ENCODE measurements at regions not wholly inside any gene's neighbourhood (a gene's known extent, or its start where the extent isn't known, plus 50 kb on each side); places are given as distances from the start of the nearest gene placed in this dataset.

DNA sequence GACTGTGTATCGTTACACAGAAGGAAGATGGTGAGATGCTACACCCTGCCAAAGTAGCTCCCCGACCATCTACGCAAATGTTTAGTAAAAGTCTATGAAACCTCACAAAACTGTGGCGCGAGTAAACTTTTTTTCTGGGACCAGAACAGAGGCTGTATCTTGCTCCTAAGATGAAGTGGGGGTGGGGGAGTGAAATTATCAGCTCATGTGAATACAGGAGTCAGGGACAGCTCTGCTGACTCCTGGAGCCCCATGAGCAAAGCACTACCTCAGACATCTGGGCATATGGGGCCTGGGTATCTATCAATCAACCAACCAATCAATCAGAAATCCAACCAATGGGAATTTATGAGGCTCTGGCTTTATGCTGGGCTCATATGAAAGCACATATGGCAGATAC is 138.6 kb upstream of the RANBP3L start:
- no peaks in the 10 kb centered on the region for H3K36me3 Mint-ChIP-seq (ENCODE audit: low read depth)
- no peaks in the 10 kb centered on the region for H3K27me3 Mint-ChIP-seq (ENCODE audit: low read depth)
- peaks cover 2% of the 10 kb centered on the region for H3K9me3 Mint-ChIP-seq
- no peak for DNase-seq (ENCODE audit: low read depth, low spot score)
- no peak overlapping the region for H3K27ac Mint-ChIP-seq (ENCODE audit: unreplicated experiment)
- TF ChIP-seq, protein P1, sequence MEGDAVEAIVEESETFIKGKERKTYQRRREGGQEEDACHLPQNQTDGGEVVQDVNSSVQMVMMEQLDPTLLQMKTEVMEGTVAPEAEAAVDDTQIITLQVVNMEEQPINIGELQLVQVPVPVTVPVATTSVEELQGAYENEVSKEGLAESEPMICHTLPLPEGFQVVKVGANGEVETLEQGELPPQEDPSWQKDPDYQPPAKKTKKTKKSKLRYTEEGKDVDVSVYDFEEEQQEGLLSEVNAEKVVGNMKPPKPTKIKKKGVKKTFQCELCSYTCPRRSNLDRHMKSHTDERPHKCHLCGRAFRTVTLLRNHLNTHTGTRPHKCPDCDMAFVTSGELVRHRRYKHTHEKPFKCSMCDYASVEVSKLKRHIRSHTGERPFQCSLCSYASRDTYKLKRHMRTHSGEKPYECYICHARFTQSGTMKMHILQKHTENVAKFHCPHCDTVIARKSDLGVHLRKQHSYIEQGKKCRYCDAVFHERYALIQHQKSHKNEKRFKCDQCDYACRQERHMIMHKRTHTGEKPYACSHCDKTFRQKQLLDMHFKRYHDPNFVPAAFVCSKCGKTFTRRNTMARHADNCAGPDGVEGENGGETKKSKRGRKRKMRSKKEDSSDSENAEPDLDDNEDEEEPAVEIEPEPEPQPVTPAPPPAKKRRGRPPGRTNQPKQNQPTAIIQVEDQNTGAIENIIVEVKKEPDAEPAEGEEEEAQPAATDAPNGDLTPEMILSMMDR (conservative IDR thresholded peaks at IDR 0.05): no peak
- peaks cover 51% of the 10 kb centered on the region for H3K4me1 Mint-ChIP-seq
- H3K4me3 Mint-ChIP-seq: no peak overlapping the region

DNA sequence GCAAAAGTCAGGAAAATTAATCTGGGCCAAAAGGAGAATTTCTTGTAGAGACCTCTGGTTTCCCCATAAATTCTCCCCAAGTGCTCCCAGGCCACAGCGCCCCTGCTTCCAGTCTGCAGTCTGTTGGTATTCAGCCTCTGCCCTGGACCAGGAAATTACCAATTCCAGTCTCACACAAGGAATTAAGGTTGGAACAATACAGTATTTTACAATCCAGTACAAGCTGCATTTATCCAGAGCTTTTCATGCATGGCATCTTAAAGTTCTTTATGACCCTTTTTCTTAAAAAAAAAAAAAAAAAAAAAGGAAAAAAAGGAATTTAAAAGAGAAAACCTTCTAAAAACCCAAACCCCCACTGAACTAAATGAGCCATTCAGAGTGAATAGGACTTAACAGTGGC is 139.6 kb upstream of the RANBP3L start:
- H3K4me1 Mint-ChIP-seq: peaks cover 51% of the 10 kb centered on the region
- DNase-seq (ENCODE audit: low read depth, low spot score): no peak
- H3K36me3 Mint-ChIP-seq (ENCODE audit: low read depth): no peaks in the 10 kb centered on the region
- TF ChIP-seq, protein P1 (conservative IDR thresholded peaks at IDR 0.05): no peak
- no peak overlapping the region for H3K4me3 Mint-ChIP-seq
- peaks cover 6% of the 10 kb centered on the region for H3K9me3 Mint-ChIP-seq
- no peaks in the 10 kb centered on the region for H3K27me3 Mint-ChIP-seq (ENCODE audit: low read depth)
- H3K27ac Mint-ChIP-seq (ENCODE audit: unreplicated experiment): no peak overlapping the region

DNA sequence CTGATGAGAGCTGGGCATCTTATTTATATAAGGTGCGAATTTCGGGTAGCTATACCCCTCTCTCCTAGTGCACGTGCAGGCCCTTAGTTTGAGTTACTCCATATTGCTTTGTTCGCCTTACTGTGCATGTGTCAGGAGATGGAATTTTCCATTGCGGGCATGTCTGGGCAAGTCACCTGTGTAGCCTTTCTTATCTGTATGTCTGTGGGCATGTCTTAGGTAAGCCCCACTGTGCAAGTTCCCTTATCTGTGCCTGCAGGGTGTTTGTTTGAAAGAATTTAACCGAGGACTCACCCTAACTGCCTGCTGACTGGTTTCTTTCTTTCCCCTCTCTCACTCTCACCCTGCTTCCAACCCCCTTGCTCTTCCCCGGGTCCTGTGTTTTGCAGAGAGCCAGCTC is 140.7 kb upstream of the RANBP3L start:
- Mint-ChIP-seq H3K4me1 (peaks cover 48% of the 10 kb centered on the region), H3K9me3 (peaks cover 7% of the 10 kb centered on the region), H3K27ac (ENCODE audit: unreplicated experiment) (peak overlapping the region; percentile 37), H3K36me3 (ENCODE audit: low read depth) (no peaks in the 10 kb centered on the region), H3K27me3 (ENCODE audit: low read depth) (no peaks in the 10 kb centered on the region), H3K4me3 (no peak overlapping the region)
- DNase-seq (ENCODE audit: low read depth, low spot score): no peak
- TF ChIP-seq, protein P1 (conservative IDR thresholded peaks at IDR 0.05): no peak

GRCh38 chr5:36442796-36443195 is 141.1 kb upstream of the RANBP3L start:
- Mint-ChIP-seq H3K27me3 (ENCODE audit: low read depth) (no peaks in the 10 kb centered on the region), H3K36me3 (ENCODE audit: low read depth) (no peaks in the 10 kb centered on the region), H3K9me3 (peaks cover 7% of the 10 kb centered on the region), H3K4me1 (peaks cover 48% of the 10 kb centered on the region), H3K27ac (ENCODE audit: unreplicated experiment) (peak overlapping the region; percentile 37), H3K4me3 (no peak overlapping the region)
- TF ChIP-seq, protein P1 (conservative IDR thresholded peaks at IDR 0.05): no peak
- DNase-seq (ENCODE audit: low read depth, low spot score): no peak

GRCh38 chr5:36443941-36444340 is 142.2 kb upstream of the RANBP3L start:
- H3K27me3 Mint-ChIP-seq (ENCODE audit: low read depth): no peaks in the 10 kb centered on the region
- DNase-seq (ENCODE audit: low read depth, low spot score): no peak
- H3K4me1 Mint-ChIP-seq: peaks cover 45% of the 10 kb centered on the region
- H3K4me3 Mint-ChIP-seq: no peak overlapping the region
- no peak overlapping the region for H3K27ac Mint-ChIP-seq (ENCODE audit: unreplicated experiment)
- no peaks in the 10 kb centered on the region for H3K36me3 Mint-ChIP-seq (ENCODE audit: low read depth)
- TF ChIP-seq, protein P1 (conservative IDR thresholded peaks at IDR 0.05): no peak
- peaks cover 7% of the 10 kb centered on the region for H3K9me3 Mint-ChIP-seq
